NCI-H1048 (cell line): ENCODE measurements at regions not wholly inside any gene's neighbourhood (a gene's known extent, or its start where the extent isn't known, plus 50 kb on each side); places are given as distances from the start of the nearest gene placed in this dataset.

ENCODE experiments used
- DNase-seq: peaks from one replicate; lab custom pipeline; 2025; lab: John Stamatoyannopoulos, UW

- no peak for DNase-seq
These were observed 170.7 kb downstream of the THBS2 start for GRCh38 chr6:169082817-169083507.

DNA sequence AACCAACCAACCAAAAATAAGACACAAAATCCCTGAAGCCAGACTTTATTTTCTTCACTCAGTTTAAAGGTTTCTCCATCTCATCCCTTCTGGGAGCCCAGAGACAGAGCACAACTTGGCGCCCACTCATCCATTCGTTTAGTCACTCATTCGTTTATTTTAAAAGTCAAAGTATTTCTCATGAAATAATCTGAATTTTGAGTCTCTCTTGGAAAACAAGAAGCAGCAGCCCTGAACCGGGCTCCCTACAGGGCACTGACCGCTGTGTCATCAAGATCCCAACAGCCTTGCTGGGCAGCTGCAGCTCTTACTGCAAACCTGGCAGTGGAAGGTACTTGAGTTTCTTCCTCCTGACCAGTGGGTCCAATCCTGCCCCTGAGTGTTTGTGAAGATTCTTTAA lies 171.6 kb downstream of the THBS2 start:
- no peak for DNase-seq

DNA sequence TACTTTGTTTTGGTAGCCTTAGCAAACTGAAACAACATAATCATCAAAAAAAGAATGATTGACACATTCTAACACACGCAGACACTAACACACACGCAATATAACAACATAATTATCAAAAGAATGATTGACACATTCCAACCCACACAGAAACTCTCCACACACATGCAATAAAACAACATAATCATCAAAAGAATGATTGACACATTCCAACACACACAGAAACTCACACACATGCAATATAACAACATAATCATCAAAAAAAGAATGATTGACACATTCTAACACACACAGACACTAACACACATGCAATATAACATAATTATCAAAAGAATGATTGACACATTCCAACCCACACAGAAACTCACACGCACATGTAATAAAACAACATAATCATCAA lies 172.4 kb downstream of the THBS2 start:
- no peak for DNase-seq

GRCh38 chr6:169079650-169080049 lies 174.0 kb downstream of the THBS2 start:
- no peak for DNase-seq

GRCh38 chr6:169078399-169079145 lies 175.1 kb downstream of the THBS2 start:
- no peak for DNase-seq

GRCh38 chr6:169075915-169076654 lies 177.6 kb downstream of the THBS2 start:
- DNase-seq, result no peak

GRCh38 chr6:169075211-169075914 lies 178.3 kb downstream of the THBS2 start:
- DNase-seq, result no peak

DNA sequence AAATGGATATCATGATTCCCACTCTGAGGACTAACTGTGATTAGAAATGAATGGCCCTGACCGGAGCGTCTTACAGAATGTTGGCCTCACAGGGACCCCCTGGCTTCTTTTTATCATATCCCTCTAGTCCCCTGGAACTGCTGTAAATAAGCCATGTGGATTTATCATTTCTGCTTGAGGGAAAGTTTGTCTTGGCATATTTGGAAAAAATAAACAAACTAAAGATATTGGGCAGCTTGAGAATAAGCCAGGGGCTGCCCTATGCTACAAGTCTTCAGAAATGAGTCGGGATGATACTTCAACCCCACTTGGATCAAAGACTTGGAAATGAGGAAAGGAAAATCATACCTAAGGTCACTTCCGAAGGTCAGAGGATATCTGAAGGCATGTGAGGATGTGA lies 179.1 kb downstream of the THBS2 start:
- no peak for DNase-seq

- DNase-seq, result no peak
These were observed 180.3 kb downstream of the THBS2 start for GRCh38 chr6:169073311-169073710.

- no peak for DNase-seq
These were observed 181.3 kb downstream of the THBS2 start for GRCh38 chr6:169072127-169073042.

GRCh38 chr6:169071394-169071793 lies 182.3 kb downstream of the THBS2 start:
- no peak for DNase-seq

- DNase-seq, result no peak
These were observed 183.0 kb downstream of the THBS2 start for GRCh38 chr6:169070506-169071176.

GRCh38 chr6:169069356-169069755 lies 184.3 kb downstream of the THBS2 start:
- no peak for DNase-seq

DNA sequence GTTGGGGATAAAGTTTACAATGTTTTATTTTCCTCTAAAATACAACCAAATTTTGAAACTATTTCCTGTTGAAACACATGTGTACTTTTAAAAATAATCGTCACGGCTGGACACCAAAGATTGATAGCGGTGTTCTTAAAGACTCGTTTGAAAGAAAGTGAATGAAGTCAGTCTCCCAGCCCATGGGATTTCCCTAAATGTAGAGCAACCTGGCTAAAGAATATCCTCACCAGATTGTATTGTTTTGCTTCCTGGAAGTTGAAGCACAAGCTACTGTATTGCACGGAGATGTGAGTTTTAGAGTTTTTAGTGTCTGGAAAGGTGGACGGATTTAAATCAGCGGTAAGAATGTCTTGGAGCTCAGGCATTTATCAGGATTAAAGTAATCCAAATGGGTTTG lies 189.5 kb downstream of the THBS2 start:
- no peak for DNase-seq

DNA sequence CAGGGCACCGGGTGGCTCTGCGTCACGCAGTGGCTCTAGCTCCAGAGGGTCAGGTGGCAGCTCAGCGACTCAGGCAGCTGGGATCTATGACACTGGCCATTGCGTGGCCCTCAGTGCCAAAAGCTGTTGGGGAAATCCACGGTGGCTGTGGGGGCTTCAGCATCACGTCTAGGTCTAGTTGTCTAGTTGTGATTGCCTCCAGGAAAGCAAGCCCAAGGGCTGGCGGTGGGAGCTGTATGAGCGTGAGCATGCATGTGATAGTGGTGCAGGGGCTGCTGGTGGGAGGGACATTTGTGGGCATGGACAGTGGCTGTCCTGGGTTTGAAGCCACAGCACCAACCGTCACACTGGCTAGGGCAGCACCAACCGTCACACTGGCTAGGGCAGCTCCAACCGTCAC lies 191.4 kb downstream of the THBS2 start:
- DNase-seq, result no peak

DNA sequence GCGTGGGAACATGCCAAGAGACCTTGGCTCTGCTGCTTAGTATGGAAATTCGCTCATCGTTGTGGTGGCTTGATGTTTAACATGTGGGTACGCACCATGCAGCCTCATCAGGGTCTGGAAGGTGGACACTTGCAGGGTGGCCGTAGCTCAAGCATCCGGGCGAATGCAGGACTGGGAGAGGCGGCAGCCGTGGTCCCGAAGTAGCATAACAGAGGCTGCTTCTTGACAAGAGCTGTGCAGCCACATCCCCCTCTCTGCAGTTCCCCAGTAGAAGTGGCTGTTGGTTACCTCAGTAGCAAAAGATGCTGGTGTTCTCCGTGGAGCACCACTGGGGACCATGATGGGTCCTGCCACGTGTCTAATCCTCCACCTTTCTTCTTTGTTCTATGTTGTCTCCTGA lies 195.0 kb downstream of the THBS2 start:
- DNase-seq, result no peak

GRCh38 chr6:169052462-169052861 lies 201.2 kb downstream of the THBS2 start:
- no peak for DNase-seq

DNA sequence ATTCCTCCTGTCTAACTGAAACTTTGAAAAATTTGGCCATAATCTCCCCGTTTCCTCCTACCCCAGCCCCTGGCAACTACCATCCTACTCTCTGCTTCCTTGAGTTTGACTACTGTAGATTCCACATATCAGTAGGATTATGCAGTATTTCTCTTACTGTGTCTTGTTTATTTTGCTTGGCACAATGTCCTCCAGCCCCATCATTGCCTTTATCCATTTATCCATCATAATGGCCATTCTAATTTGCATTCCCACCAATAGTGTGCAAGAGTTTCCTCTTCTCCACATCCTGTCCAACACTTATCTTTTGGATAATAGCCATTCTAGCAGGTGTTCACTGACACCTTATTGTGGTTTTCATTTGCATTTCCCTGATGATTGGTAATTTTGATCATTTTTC lies 202.3 kb downstream of the THBS2 start:
- DNase-seq, result no peak

GRCh38 chr6:169048865-169049205 lies 204.8 kb downstream of the THBS2 start:
- DNase-seq, result no peak

DNA sequence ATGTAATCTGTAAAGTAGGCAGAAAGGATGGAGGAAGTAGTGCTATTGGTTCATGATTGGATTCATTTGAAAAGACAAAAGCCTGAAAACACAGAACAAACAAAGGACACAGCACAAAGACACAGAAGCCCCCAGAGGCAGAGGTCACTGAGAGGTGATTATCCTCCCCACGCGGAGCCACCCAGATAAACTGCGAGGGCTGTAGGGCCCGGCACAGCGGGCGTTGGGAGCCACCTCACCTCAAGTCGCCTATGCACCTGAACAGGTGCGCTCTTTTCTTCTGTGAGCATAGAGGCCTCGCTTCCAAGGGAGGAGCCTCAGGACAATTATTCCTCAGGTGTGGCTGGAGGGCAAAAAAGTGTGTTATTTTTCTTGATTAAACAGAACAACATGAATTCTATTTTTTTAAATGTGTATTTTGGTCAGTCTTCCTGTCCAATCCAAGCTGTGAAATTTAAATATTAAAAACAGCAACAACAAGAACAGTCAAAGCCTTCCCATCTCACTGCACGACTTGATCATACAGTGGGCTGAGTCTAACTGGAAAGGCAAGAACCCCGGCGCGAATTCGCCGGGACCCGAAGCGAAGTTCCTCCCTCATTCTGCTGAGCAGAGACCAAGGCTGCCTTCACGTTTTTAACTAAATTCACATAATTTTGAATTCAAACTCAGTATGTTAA lies 205.3 kb downstream of the THBS2 start:
- DNase-seq, result no peak
